ENCODE measurements at regions not wholly inside any gene's neighbourhood (a gene's known extent, or its start where the extent isn't known, plus 50 kb on each side); places are given as distances from the start of the nearest gene placed in this dataset.
"Not testable (repeated sequence)": the region's sequence is repeated elsewhere in the genome, so short reads cannot be mapped to it uniquely, and the experiment has no call there.

DNA sequence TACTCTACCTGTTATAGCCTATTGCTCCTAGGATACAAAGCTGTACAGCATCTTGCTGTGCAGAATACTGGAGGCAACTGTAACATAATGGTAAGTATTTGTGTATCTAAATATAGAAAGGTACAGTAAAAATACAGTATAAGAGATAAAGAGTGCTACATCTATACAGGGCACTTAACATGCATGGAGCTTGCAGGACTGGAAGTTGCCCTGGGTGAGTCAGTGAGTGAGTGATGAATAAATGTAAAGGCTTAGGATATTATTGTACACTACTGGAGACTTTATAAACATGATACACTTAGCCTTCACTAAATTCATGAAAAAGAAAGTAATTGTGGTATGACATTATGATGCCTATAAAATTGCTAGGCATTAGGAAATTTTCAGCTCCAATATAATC is 65.5 kb upstream of the OSMR start:
- no peak for DNase-seq (ENCODE audit: low read depth in 4 of 4, low spot score in 3 of 4)

DNA sequence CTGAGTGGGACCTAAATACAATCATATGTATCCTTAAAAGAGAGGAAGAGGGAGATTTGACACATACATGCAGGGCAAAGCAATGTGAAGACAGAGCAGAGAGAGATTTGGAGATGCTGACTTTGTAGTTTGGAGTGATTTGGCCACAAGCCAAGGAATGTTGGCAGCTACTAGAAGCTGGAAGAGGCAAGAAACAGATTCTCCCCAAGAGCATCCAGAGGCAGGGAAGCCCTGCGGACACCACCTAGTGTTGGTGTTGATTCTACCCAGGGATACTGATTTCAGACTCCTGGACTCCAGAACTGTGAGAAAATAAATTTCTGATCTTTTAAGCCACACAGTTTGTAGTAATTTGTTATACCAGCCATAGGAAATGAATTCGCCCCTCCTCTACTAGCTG is 64.9 kb upstream of the OSMR start:
- DNase-seq (ENCODE audit: low read depth in 4 of 4, low spot score in 3 of 4): no peak

DNA sequence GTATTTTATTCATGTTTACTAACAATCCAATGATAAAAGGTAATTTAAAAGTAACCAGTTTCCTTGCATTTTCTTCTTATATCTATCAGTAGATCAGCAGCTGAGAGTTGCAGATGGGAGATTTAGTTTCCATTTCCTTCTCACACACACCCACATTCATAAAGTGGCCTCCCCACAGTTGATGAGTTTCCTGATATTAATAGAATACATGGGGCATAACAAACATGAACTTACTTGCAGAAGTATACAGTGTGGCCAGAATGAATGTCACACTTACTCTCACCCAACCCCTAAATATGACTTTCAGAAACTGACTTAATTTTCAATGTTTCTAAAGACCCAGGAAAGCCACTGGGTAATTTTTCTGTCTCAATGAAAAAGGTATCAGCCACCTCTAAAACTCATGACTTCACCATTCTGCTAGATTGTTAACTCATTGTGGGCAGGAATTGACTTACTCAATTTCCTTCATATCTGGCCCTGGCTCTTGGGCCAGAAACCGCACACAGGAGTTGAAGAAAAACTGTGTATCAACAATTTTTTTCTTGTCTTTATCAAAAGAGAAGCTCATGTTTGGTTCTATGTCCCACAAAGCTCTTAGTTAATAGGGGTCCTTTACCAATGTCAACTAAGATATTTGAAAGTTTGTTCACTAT is 63.5 kb upstream of the OSMR start:
- DNase-seq (ENCODE audit: low read depth in 4 of 4, low spot score in 3 of 4): no peak

DNA sequence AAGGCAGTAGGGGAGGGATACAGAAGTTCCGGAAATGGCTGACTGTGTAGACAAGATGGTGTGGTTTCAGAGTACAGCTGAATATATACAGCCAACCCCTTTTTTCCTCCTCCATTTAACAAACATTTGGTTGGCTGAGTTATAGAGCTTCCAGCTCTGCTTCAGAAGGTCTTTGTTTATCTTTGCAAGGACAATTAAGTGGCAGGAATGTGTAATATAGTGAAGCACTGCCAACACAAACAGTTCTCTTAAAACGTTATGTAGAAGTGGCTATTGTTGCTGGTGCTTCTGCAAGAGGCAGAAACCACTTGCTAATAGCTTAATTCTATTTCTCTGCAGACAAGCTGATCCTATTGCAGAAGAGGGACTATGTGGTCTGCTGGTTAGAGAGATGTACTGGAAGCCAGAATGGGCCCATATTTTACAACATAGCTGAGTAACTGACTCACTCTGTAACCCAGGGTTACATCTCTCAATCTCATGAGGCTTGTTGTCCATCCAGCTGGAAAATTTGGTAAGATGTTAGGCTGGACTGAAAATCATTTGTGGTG is 62.7 kb upstream of the OSMR start:
- peak in 3 of 4 donors; percentile 64 to 85 (median 80) for DNase-seq (ENCODE audit: low read depth in 4 of 4, low spot score in 3 of 4)

DNA sequence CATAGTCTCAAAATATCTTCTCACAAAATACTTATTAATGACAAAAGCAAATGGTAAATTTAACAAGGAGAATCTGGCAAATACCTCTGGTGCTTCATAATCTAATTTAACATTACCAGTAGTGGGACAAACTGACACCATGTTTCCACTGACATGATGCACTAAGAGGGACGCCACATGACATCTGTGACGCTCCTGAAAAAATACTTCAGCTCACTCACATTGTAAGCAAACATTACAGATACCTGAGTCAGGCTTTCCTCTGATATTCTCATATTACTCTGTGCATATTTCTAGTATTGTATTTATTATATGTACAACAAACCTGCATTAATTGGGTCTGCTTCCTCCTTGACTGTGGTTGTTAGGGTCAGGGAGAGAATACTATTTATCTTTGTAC is 56.7 kb upstream of the OSMR start:
- no peak for DNase-seq (ENCODE audit: low read depth in 4 of 4, low spot score in 3 of 4)

DNA sequence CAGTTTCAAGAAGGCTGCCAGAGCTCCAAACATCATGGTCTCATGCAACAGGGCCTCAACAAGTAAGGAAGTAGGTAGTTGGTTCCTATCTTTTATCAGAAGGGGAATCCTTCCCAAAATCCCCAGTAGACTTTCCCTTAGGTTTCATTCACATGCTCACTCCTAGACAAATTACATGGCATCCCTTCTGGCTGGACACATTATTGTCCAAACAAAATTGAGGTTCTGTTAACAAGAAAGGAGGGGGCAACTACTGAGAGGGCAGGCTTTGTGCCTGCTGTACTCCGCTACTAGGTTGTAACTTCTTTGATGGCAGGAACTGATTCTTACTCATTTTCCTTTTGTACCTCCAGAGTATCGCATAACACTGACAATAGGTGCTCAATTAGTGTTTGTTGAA is 56.0 kb upstream of the OSMR start:
- DNase-seq (ENCODE audit: low read depth in 4 of 4, low spot score in 3 of 4): no peak

DNA sequence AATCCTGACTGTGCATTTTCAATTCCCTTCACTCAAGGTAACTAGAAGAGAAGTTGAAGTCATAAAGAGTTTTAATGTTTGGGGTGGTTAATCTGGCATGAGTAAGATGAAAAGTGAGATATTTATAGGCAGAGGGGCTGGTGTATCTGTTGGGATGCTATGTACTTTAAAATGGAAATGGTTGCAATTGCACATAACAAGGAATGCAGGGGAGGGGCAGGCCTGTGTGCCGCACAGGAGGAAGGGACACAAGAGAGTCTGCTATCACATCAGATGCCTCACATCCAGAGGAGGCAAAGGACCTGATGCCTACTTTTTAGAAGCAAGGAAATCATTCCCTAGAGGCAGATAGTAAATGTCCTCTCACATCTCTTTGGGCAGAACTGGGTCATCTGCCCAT is 55.5 kb upstream of the OSMR start:
- DNase-seq (ENCODE audit: low read depth in 4 of 4, low spot score in 3 of 4): no peak

DNA sequence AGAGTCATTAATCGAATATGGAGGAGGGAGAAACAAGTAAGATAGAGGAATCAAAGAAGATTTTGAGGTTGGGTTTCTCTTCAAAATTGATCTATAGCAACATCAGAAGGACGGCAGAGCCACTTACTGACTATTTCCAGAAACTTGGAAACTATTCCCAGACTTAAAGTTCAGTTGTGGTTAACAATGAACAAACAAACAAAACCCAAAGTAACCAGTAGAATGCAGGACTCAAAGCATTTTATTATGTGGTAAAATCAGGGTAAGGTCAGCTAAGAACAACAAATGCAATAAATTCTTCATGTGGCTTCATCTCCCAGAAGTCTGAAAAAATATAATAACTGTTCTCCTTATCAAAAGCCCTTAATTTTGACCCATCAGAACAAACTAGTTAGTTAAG is 54.9 kb upstream of the OSMR start:
- DNase-seq (ENCODE audit: low read depth in 4 of 4, low spot score in 3 of 4): no peak

DNA sequence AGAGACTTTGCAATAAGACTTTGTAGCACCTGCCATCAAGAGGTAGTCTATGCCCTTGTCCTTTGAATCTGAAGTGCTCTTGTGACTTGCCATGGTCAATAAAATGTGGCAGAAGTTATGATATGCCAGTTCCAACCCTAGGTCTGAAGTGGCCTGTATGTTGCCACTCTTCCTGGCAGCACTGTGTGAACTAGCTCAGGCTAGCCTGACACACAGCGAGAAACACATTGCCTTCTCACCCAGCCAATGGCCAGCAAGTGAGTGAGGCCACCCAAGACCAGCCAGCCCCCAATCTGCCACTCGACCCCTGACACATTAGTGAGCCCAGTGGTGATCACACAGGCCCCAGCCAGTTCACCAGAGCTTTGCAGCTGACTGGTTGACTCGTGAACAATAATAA is 52.7 kb upstream of the OSMR start:
- DNase-seq (ENCODE audit: low read depth in 4 of 4, low spot score in 3 of 4): no peak

DNA sequence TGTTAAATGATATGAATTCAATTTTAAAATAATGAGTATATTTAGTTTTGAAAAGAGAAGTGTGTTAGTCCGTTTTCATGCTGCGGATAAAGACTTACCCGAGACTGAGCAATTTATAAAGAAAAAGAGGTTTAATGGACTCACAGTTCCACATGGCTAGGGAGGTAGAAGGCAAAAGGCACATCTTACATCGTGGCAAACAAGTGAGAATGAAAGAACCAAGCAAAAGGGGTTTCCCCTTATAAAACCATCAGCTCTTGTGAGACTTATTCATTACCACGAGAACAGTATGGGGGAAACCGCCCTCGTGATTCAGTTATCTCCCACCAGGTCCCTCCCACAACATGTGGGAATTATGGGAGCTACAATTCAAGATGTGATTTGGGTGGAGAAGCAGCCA is 51.8 kb upstream of the OSMR start:
- not testable (repeated sequence) for DNase-seq (ENCODE audit: low read depth in 4 of 4, low spot score in 3 of 4)

DNA sequence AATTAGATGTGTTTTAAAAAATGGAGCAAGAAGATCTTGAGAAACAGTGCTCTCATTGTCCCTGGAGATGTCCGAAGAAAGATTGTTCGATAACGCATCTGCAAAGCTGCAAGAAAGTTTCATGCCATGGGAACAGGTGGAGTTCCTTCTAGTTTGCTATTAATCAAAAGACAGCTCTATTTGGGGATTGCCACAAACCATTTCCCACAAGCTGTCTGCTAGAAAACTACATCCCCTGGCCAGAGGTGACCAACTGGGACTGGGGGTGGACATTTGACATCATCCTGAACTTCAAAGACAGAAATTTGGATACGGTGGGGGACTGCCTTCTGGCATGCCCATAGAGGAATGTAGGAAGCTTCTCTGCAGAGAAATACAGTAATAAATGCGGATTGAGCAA is 50.8 kb upstream of the OSMR start:
- DNase-seq (ENCODE audit: low read depth in 4 of 4, low spot score in 3 of 4): no peak

DNA sequence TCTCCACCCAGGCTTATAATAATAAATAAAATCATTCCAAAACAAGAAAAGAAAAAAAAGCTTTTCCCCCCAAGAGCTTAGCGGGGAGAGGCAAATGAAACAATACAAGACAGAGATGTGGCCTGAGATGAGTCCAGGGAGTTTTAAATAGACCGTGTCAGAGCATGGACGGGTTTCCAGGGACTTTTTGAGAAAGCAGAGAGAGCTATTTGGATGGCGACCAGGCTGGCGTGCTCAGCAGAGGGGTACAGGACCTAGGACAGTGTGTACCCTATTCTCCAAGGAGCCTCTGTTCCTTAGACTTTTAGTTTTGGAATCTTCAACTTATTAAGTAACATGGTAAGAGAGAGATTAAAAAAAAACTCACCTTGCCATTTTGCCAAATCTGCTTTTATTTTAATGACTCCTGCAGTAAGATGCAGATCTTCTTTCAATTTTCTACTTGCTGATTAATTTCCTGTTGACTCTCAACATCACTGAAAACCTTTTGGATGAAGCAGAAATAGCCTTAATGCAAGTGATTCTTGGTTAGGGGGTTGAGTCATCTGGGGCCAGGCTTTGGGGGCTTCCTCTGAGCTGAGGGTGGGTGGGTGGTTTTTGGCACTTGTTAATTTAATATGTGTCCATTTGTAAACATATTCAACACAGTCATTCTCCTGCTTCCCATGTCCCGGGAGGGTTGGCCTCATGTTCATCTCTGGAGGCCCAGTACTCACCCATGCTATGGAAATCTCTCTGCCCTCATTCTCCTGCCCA is 49.6 kb upstream of the OSMR start:
- no peak for DNase-seq (ENCODE audit: low read depth in 4 of 4, low spot score in 3 of 4)

Data from left renal pelvis (tissue), 4 donors.